GM21786 (cell line): ENCODE measurements at regions not wholly inside any gene's neighbourhood (a gene's known extent, or its start where the extent isn't known, plus 50 kb on each side); places are given as distances from the start of the nearest gene placed in this dataset.
"Not testable (repeated sequence)": the region's sequence is repeated elsewhere in the genome, so short reads cannot be mapped to it uniquely, and the experiment has no call there.

ENCODE experiments used
- ATAC-seq: cut with Tn5 transposase; IDR thresholded peaks from one replicate; pipeline ENCODE4 v1.9.1; 2021; ENCODE audit not compliant: unreplicated experiment

GRCh38 chr18:5721924-5722323 is 173.4 kb downstream of the TMEM200C start:
- ATAC-seq: no peak

DNA sequence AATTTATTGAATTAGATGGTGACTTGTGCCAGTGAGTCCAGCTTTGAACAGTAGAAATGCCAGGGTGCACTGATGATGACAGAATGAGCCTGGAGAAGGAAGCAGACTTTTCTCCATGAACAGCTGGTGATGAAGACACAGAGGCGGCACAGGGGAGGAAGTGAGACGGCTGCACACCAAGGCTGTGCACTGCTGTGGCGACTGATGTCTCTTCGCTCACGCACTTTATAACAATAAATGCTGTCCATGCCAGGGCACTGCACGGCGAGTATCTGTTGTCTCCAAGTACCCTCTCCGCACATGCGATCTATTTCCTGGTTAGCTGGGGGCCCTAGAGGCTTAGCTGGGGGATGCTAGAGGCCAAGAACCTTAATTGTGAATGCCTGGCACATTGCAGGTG is 175.2 kb downstream of the TMEM200C start:
- no peak for ATAC-seq

GRCh38 chr18:5717256-5717655 is 173.5 kb upstream of the EPB41L3 start:
- ATAC-seq: no peak

DNA sequence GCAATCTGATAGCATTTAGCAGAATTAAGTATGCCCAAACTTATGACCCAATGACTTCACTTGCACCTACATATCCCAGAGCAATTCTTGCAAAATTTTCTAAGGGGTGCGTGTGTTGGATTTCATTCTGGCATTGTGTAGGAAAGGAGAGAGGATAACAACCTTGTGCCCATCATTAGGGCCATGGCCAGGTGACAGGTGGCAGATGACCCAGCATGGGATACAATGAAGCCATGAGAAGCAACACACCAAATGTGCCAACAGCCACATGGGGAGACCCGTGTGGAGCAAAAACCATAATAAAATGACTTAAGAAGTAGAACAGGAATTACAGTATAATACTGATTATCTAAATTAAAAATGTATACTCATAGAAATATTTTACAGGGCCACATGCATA is 166.9 kb upstream of the EPB41L3 start:
- ATAC-seq: no peak

DNA sequence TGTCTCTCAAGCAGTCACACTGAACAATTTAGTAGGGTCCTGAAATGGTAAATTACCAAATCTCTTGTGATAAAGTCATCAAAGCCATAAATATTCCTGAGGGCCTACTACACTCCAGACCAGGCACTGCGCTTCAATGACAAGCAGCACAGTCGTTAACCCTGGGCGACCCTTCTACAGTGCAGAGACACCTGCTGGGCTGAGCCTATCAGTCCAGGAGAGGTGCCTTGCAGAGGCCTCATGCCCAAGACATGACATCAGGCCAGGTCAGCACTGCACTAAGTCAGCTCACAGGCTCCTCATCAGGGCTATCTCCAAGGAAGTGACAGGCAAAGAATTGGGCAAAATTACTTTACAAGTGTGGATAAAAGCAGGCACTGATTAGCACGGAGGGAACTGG is 166.4 kb upstream of the EPB41L3 start:
- no peak for ATAC-seq

DNA sequence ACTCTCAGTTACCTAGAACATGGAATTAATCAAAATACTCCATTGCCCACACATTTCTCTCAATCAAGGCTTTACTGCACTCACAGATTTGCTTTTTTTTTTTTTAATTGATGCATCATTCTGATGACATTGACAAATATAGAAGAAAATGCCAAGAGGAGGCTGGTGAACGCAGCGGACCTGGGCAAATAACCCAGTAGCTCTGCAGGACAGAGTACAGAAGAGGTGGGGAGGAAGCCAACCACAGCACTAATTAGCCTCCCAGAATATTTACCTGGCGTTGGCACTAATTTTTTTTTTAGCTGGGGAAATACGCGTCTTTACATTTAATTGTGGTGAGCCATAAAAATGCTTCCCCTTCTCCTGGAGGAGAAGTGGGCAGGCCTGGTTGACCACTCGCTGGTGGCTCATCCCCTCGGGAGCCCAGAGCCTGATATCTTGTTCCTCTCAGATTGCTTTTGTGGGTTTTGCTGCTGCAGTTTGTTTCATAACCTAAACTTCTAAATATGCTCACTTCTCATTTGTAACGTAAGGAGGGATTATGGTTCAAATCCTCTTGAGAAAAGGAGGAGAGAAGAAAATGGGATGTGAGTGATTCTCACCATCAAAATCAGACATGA is 165.8 kb upstream of the EPB41L3 start:
- no peak for ATAC-seq

- ATAC-seq: no peak
These were observed 163.8 kb upstream of the EPB41L3 start for GRCh38 chr18:5707586-5707985.

DNA sequence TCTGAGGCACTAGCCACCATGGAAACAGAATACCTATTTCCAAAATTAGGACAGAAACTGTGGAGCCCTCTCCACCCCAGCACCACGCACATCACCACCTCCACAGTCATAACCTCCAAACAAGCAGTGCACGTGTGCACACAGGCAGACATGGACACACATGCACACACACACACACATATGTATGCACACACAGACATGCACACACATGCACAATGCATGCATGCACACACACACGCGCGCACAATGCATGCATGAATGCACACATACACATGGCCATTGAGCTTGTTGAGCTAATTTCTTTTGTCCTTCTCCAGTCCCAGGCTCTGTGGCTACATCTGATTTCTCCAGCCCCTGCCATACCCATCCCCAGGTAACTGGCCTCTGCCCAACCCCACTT is 161.6 kb upstream of the EPB41L3 start:
- ATAC-seq: no peak

- no peak for ATAC-seq
These were observed 161.1 kb upstream of the EPB41L3 start for GRCh38 chr18:5704847-5705246.

GRCh38 chr18:5702016-5702415 is 158.2 kb upstream of the EPB41L3 start:
- not testable (repeated sequence) for ATAC-seq

GRCh38 chr18:5693699-5694294 is 150.0 kb upstream of the EPB41L3 start:
- ATAC-seq: no peak

- no peak for ATAC-seq
These were observed 135.1 kb upstream of the EPB41L3 start for GRCh38 chr18:5678779-5679406.

GRCh38 chr18:5678278-5678677 is 134.5 kb upstream of the EPB41L3 start:
- ATAC-seq: no peak

GRCh38 chr18:5673616-5674015 is 129.8 kb upstream of the EPB41L3 start:
- ATAC-seq: no peak

DNA sequence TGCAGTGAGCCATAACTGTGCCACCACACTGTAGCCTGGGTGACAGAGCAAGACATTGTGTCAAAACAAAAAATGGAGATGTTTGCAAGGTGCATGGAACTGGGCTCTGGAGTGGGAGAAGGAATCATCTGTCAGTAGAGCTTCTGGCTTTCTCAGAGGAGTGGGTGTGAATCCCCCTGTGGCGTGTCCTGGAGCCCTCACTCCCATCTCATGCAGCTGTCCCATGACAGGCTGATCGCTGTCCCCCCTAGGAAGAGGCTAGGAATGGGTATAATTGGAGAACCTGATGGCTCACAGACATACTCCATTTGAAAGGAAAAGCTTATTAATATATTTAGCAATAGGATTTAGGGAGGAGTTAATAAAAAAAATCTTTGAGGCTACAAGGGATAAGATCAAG is 125.8 kb upstream of the EPB41L3 start:
- ATAC-seq: no peak

GRCh38 chr18:5668087-5668715 is 124.4 kb upstream of the EPB41L3 start:
- ATAC-seq: no peak

GRCh38 chr18:5667356-5667755 is 123.6 kb upstream of the EPB41L3 start:
- ATAC-seq: no peak

DNA sequence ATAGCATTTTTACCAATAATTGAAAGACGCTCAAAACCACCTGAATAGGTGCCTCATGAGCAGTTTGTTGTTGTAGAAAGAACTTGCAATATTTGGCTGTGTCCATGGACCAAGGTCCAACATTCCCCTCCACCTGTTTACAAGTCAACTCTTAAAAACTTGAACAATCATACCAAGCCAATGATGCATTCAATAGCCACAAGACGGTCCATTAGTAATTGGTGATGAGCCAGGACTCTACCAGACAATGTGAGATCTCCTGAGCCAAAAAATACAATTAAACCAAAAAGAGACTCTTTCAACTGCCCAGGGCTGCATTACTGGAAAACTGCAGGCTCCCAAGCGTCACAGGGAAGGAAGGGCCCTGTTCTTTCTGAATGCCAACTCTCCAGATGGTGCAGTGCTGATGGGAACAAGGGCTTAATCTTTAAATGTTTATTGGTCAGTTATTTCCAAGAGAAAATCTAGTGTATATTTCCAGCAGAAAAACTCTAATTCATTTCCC is 118.8 kb upstream of the EPB41L3 start:
- no peak for ATAC-seq

- no peak for ATAC-seq
These were observed 117.4 kb upstream of the EPB41L3 start for GRCh38 chr18:5661179-5661578.

DNA sequence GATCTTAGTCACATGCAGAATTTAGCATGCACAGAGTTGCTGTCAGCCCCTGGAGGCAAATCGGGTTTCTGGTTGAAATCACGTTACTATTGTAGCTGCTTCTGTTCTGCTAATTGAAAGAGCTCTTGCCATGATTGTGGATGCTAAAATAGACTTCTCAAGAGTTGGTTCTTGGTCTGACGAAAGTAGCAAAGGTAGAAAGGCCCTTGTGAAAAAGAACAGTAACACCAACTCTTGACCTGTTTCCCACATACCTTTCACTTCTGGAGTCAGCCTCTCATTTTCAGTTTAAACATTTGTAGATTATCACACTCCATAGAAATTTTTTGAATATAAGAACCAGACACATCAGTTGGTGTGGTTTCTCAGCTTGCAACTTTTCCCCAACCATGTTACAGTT is 110.0 kb upstream of the EPB41L3 start:
- ATAC-seq: no peak

DNA sequence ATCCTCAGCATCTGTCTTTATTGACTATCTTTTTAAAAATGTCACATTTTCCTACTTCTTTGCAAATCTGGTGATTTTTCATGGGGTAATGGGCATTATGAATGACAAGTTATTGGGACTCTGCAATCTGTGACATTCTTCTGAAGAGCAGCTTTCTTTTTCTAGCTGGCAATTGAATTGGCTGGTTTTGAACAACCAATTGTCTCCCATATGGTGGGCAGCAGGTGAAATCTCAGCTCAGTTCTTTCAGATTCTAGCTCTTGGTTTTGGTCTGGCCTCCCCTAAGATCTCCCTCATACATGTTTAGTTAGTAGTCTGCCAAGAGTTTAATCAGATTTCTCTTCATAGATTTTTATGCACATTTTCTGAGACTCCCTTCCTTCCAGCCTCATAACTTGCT is 107.9 kb upstream of the EPB41L3 start:
- no peak for ATAC-seq

- no peak for ATAC-seq
These were observed 105.6 kb upstream of the EPB41L3 start for GRCh38 chr18:5649439-5649838.
